K562 (cell line): ENCODE measurements at regions not wholly inside any gene's neighbourhood (a gene's known extent, or its start where the extent isn't known, plus 50 kb on each side); places are given as distances from the start of the nearest gene placed in this dataset.

ENCODE experiments used
- ATAC-seq: fragments of 200-7000 bp; cut with Tn5 transposase; 3 replicates; pipeline ENCODE4 v1.9.1; 2020; ENCODE audit warnings: moderate library complexity
- BruUV-seq: library from RNA; stranded (reverse); fragments of 400-500 nt; replicated peaks from 2 replicates; lab custom pipeline; 2021; lab: Mats Ljungman, UMichigan
- CTCF ChIA-PET: fragments of 300-600 bp; formaldehyde crosslinking; extraction: SDS; loops from one replicate; lab custom pipeline; 2021; ENCODE audit warnings: low intra/inter-chr PET ratio; lab: Yijun Ruan, JAX
- POLR2A ChIA-PET: fragments of 300-600, 350-650 bp; sonication (Branson Sonifier 250); formaldehyde crosslinking; extraction: SDS; loops from one replicate; lab custom pipeline; 2021; ENCODE audit warnings: antibody characterized with exemption, inconsistent platforms; lab: Yijun Ruan, JAX
- DNase-seq, 4 experiments: peaks; one replicate each; pipeline versions ENCODE4 v3.0.0 to v3.0.0-alpha.2; 2011 to 2018; ENCODE audit warnings: low spot score in 3 of 4, mixed read lengths in 3 of 4; ENCODE audit errors: extremely low read depth in 1 of 4
- FAIRE-seq: peaks from 2 replicates; lab custom pipeline; 2011; peaks lifted over from hg19 to GRCh38; lab: Jason Lieb, UNC
- H2AFZ ChIP-seq: 2 replicates; pipeline ENCODE4 v1.6.0; 2011; ENCODE audit warnings: low read depth, low read length, control low read depth, inconsistent platforms
- H3K27ac ChIP-seq: fragments of 200-600 bp; 3 replicates; pipeline ENCODE4 v1.8.0; 2011; ENCODE audit warnings: low read depth, mild to moderate bottlenecking, control low read depth, inconsistent platforms, low read length, moderate library complexity, mixed read lengths; ENCODE audit errors: extremely low read depth
- H3K27me3 ChIP-seq, 2 experiments: fragments of 300-600 bp in 1 of 2; 2 replicates in 1 of 2; 3 replicates in 1 of 2; pipeline versions ENCODE4 v1.6.0 to v1.8.0; 2011; ENCODE audit warnings: inconsistent platforms in 2 of 2, low read length in 2 of 2, mild to moderate bottlenecking in 1 of 2, mixed read lengths in 1 of 2, moderate library complexity in 1 of 2; ENCODE audit not compliant: control insufficient read depth in 2 of 2, insufficient read depth in 2 of 2
- H3K36me3 ChIP-seq: fragments of 300-600 bp; 3 replicates; pipeline ENCODE4 v1.8.0; 2011; ENCODE audit warnings: mild to moderate bottlenecking, low read length, inconsistent platforms; ENCODE audit not compliant: control insufficient read depth, insufficient read depth
- H3K4me1 ChIP-seq, 2 experiments: fragments of 200-600 bp in 1 of 2; replicated peaks in 1 of 2; 2 replicates in 1 of 2; 3 replicates in 1 of 2; pipeline versions ENCODE4 v1.5.1 to v1.8.0; 2011; ENCODE audit warnings: inconsistent platforms in 2 of 2, low read length in 2 of 2, mild to moderate bottlenecking in 1 of 2, mixed read lengths in 1 of 2, moderate library complexity in 1 of 2; ENCODE audit not compliant: control insufficient read depth in 2 of 2, insufficient read depth in 2 of 2
- H3K4me2 ChIP-seq: 2 replicates; pipeline ENCODE4 v1.6.1; 2011; ENCODE audit warnings: low read length, control low read depth, inconsistent platforms, mixed read lengths; ENCODE audit not compliant: insufficient read depth
- H3K4me3 ChIP-seq: fragments of 200-600 bp; sonication (generic), shearing (Covaris generic); 2 replicates; pipeline ENCODE4 v1.5.1; 2016; ENCODE audit warnings: control low read depth, inconsistent platforms
- H3K79me2 ChIP-seq: fragments of 200-600 bp; 3 replicates; pipeline ENCODE4 v1.8.0; 2011; ENCODE audit warnings: low read length, inconsistent platforms; ENCODE audit not compliant: control insufficient read depth, insufficient read depth
- H3K9ac ChIP-seq, 2 experiments: 2 replicates each; pipeline versions ENCODE4 v1.6.0 to v1.6.1; 2011; ENCODE audit warnings: low read depth in 2 of 2, low read length in 2 of 2, control low read depth in 1 of 2, inconsistent platforms in 1 of 2, mild to moderate bottlenecking in 1 of 2, mixed read lengths in 1 of 2; ENCODE audit not compliant: insufficient read depth in 1 of 2
- H3K9me1 ChIP-seq: one replicate; pipeline ENCODE4 v1.6.0; 2011; ENCODE audit warnings: inconsistent platforms, mild to moderate bottlenecking, low read length, moderate library complexity; ENCODE audit not compliant: control insufficient read depth, insufficient read depth
- H3K9me3 ChIP-seq: replicated peaks from 2 replicates; pipeline ENCODE4 v1.5.1; 2011; ENCODE audit warnings: low read depth, low read length, inconsistent platforms; ENCODE audit not compliant: control insufficient read depth, insufficient read depth
- H4K20me1 ChIP-seq: replicated peaks from 2 replicates; pipeline ENCODE4 v1.6.1; 2011; ENCODE audit warnings: low read length, inconsistent platforms, mixed read lengths; ENCODE audit not compliant: control insufficient read depth, insufficient read depth
- CGGBP1 ChIP-seq: fragments of 250-450 bp; sonication (Bioruptor Pico); IDR thresholded peaks from 2 replicates; pipeline ENCODE4 v1.9.0; 2021; ENCODE audit warnings: mild to moderate bottlenecking
- E2F8 ChIP-seq: fragments of 450-650 bp; IDR thresholded peaks from 2 replicates; pipeline ENCODE4 v1.7.1; 2018; ENCODE audit warnings: mild to moderate bottlenecking, low read depth; ENCODE audit not compliant: partially characterized antibody
- ELF2 ChIP-seq: fragments of 250-450 bp; sonication (Bioruptor Pico); IDR thresholded peaks from 2 replicates; pipeline ENCODE4 v1.5.0; 2021; ENCODE audit warnings: mild to moderate bottlenecking
- HCFC1 ChIP-seq: IDR thresholded peaks from 2 replicates; pipeline ENCODE4 v1.6.1; 2012; ENCODE audit warnings: low read depth, low read length, improper control_type of control experiment
- HMGN3 ChIP-seq: IDR thresholded peaks from 2 replicates; pipeline ENCODE4 v1.6.1; 2011; ENCODE audit warnings: borderline replicate concordance, low read depth, mild to moderate bottlenecking, mixed read lengths, low read length; ENCODE audit not compliant: insufficient read length; ENCODE audit errors: extremely low read depth
- ID3 ChIP-seq, 2 experiments: fragments of 250-450 bp in 1 of 2; fragments of 450-650 bp in 1 of 2; sonication (Bioruptor Pico) in 1 of 2; IDR thresholded peaks; 2 replicates each; pipeline versions ENCODE4 v1.6.1 to v1.8.0; 2016 to 2021; ENCODE audit warnings: mild to moderate bottlenecking in 2 of 2, moderate library complexity in 2 of 2, missing compliant biosample characterization in 1 of 2, missing genetic modification characterization in 1 of 2
- MAFK ChIP-seq: IDR thresholded peaks from 2 replicates; pipeline ENCODE4 v1.6.1; 2011; ENCODE audit warnings: low read length, improper control_type of control experiment
- TEAD2 ChIP-seq: fragments of 450-650 bp; IDR thresholded peaks from 2 replicates; pipeline ENCODE4 v1.6.1; 2016; ENCODE audit warnings: missing genetic modification characterization, control low read depth, missing compliant biosample characterization
- ZBTB26 ChIP-seq: fragments of 450-650 bp; formaldehyde crosslinking; IDR thresholded peaks from 2 replicates; pipeline ENCODE4 v1.4.0; 2022; ENCODE audit warnings: missing genetic modification characterization
- ZNF143 ChIP-seq: sonication (generic); formaldehyde crosslinking; IDR thresholded peaks from 2 replicates; pipeline ENCODE4 v1.9.0; 2022; ENCODE audit warnings: mild to moderate bottlenecking, missing genetic modification reagents
- ZSCAN32 ChIP-seq: fragments of 450-650 bp; formaldehyde crosslinking; IDR thresholded peaks from 2 replicates; pipeline ENCODE4 v1.4.0; 2020; ENCODE audit warnings: mild to moderate bottlenecking, moderate library complexity
- WGBS: fragments of 100-300 bp; shearing (Covaris generic); methylation state at CpG from one replicate; pipeline ENCODE4 v1.1.6; 2016; ENCODE audit warnings: low coverage, mixed read lengths; ENCODE audit not compliant: insufficient coverage; ENCODE audit errors: missing lambda C conversion rate; 5-methylcytosine and 5-hydroxymethylcytosine counted together
- in situ Hi-C: fragments of 300-500 bp; cut with MboI; formaldehyde crosslinking; loops from 4 replicates; pipeline ENCODE4 v1.15.0; 2018; ENCODE audit warnings: inconsistent platforms, mixed read lengths
- intact Hi-C: fragments of 100-400 bp; cut with micrococcal nuclease; formaldehyde crosslinking; loops from 2 replicates; pipeline ENCODE4 v1.14.2; 2022
- TF ChIP-seq, protein P1 (sequence below): sonication (generic); formaldehyde crosslinking; IDR thresholded peaks from 2 replicates; pipeline ENCODE4 v1.8.1; 2023; ENCODE audit warnings: mild to moderate bottlenecking, missing genetic modification reagents, moderate library complexity
- TF ChIP-seq, protein P2 (sequence below): fragments of 250-450 bp; sonication (Bioruptor Pico); IDR thresholded peaks from 2 replicates; pipeline ENCODE4 v1.4.0; 2020; ENCODE audit warnings: mild to moderate bottlenecking, moderate library complexity

GRCh38 chr2:4300616-4301015, 597.2 kb downstream of the DCDC2C start (continued):
- TF ChIP-seq, protein P1, sequence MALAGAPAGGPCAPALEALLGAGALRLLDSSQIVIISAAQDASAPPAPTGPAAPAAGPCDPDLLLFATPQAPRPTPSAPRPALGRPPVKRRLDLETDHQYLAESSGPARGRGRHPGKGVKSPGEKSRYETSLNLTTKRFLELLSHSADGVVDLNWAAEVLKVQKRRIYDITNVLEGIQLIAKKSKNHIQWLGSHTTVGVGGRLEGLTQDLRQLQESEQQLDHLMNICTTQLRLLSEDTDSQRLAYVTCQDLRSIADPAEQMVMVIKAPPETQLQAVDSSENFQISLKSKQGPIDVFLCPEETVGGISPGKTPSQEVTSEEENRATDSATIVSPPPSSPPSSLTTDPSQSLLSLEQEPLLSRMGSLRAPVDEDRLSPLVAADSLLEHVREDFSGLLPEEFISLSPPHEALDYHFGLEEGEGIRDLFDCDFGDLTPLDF (CRISPR knock-in tag) = no peak

- H3K4me2 ChIP-seq = no peak overlapping the region
- no TSS peak for BruUV-seq
- no peaks in the 10 kb centered on the region for H3K36me3 ChIP-seq
- FAIRE-seq = no peak
- H4K20me1 ChIP-seq = no peaks in the 10 kb centered on the region
- no peak overlapping the region for H3K27ac ChIP-seq
- H3K9me3 ChIP-seq = no peaks in the 10 kb centered on the region
- in situ Hi-C loops (no loop called here), intact Hi-C loops (no loop called here)
- no peak for ATAC-seq
- no peaks in the 10 kb centered on the region for H3K9me1 ChIP-seq
- H3K27me3 ChIP-seq = no peaks in the 10 kb centered on the region
- H2AFZ ChIP-seq = no peak overlapping the region
- H3K4me1 ChIP-seq = no peaks in the 10 kb centered on the region
- H3K9ac ChIP-seq = no peak overlapping the region
- no peak for DNase-seq
- H3K79me2 ChIP-seq = no peaks in the 10 kb centered on the region
- WGBS = 0% methylated on average over 3 of the region's 3 CpGs
- ChIA-PET POLR2A (no interaction called here), CTCF (no interaction called here)
- H3K4me3 ChIP-seq = no peak overlapping the region
- TF ChIP-seq ZBTB26 (CRISPR knock-in tag) (no peak), ZSCAN32 (no peak), ZNF143 (CRISPR knock-in tag) (no peak), CGGBP1 (CRISPR knock-in tag) (no peak), TEAD2 (tag) (no peak), ID3 (CRISPR knock-in tag; IDR thresholded peaks at IDR 0.05) (no peak), ID3 (tag; IDR thresholded peaks at IDR 0.05) (no peak), HMGN3 (no peak), E2F8 (no peak), HCFC1 (no peak), MAFK (no peak), ELF2 (CRISPR knock-in tag) (no peak)
- TF ChIP-seq, protein P2, sequence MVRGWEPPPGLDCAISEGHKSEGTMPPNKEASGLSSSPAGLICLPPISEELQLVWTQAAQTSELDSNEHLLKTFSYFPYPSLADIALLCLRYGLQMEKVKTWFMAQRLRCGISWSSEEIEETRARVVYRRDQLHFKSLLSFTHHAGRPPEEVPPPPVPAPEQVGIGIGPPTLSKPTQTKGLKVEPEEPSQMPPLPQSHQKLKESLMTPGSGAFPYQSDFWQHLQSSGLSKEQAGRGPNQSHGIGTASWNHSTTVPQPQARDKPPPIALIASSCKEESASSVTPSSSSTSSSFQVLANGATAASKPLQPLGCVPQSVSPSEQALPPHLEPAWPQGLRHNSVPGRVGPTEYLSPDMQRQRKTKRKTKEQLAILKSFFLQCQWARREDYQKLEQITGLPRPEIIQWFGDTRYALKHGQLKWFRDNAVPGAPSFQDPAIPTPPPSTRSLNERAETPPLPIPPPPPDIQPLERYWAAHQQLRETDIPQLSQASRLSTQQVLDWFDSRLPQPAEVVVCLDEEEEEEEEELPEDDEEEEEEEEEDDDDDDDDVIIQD (CRISPR knock-in tag) = no peak
Observed at GRCh38 chr2:4324531-4324930, 621.2 kb downstream of the DCDC2C start.
